GM19351 (cell line): ENCODE measurements at regions not wholly inside any gene's neighbourhood (a gene's known extent, or its start where the extent isn't known, plus 50 kb on each side); places are given as distances from the start of the nearest gene placed in this dataset.
"Not testable (repeated sequence)": the region's sequence is repeated elsewhere in the genome, so short reads cannot be mapped to it uniquely, and the experiment has no call there.

ENCODE experiments used
- ATAC-seq: cut with Tn5 transposase; IDR thresholded peaks from one replicate; pipeline ENCODE4 v1.9.1; 2021; ENCODE audit warnings: mild to moderate bottlenecking, moderate library complexity; ENCODE audit not compliant: unreplicated experiment

DNA sequence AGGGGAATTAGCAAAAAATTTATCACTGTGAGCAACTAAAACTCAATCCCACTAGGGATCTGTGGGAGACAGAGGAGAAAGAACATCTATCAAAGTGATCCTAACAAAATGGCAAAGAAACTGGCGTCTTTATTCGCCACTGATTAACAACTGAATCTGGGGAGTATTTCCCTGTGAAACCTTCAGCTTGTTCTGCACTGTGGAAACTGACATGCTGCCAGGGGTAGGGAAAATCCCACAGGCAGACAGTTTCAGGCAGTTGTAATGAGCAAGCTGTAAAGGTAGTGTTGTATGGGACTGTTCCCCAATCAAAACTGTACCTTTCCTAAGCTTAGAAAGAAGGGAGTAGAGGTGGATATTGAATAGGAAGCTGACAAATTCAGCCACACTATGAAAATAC lies 611.7 kb downstream of the VGLL3 start:
- ATAC-seq: no peak

DNA sequence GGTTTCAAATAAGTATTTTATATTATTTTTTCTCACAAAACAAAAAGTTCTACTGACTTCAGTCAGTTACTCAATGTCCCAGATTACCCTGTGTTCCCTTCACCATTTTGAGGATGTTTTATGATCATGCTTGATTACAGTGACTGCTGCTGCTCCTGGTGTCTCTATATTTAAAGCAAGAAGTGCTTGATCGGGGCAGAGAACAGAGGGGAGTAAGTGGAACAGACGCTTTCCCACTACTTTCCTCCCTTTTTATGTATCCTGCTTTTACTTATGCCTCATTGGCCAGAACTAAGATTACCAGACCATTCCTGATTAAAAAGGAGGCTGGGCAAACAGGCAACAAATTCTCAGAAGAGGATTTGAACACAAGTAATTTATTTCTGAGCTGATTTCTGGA lies 612.1 kb downstream of the VGLL3 start:
- ATAC-seq: no peak

DNA sequence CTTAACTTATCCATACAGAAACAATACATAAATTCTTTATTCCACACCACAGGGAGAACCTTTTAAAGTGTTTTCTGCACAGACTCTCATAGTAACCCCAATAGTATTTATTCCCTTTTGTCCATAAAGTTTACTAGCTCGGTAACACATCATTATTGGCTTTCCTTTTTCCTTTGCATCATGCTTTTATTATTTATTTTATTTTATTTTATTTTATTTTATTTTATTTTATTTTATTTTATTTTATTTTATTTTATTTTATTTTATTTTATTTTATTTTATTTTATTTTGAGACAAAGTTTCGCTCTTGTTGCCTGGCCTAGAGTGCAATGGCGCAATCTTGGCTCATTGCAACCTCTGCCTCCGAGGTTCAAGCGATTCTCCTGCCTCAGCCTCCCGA lies 655.4 kb downstream of the VGLL3 start:
- not testable (repeated sequence) for ATAC-seq

DNA sequence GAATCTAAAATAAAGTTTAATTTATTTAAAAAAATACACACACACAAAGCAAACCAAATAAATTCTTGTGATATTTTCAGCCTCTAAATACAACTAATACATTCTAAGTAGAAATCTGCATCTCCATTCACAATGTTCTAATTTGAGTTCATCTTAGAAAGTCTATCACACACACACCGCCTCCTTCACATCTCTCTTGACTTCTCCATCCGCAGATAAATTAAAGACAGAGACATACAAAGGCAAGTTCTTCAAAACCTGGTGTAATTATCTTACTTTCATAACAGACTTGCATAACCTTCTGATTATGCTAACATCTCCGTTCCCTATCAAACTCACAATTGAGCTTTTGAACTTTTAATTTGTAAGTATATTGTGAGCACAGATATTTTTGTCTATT lies 657.3 kb downstream of the VGLL3 start:
- no peak for ATAC-seq

DNA sequence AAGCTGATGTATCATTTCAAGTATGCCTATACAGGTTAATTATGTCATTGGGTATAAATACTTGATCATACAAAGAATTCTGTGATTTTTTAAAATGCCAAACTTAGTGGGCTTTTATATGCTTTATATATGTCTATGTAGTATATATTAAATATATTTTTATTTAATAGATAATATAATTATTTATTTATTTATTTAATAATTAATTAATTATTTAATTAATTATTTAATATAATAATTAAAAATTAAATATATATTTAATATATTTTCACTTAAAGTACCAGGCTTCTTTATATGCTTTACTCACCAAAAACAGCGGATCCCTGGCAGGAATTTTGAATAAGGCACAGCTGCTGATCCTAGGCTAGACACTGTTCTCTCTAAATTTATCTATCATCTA lies 687.0 kb downstream of the VGLL3 start:
- ATAC-seq: no peak

DNA sequence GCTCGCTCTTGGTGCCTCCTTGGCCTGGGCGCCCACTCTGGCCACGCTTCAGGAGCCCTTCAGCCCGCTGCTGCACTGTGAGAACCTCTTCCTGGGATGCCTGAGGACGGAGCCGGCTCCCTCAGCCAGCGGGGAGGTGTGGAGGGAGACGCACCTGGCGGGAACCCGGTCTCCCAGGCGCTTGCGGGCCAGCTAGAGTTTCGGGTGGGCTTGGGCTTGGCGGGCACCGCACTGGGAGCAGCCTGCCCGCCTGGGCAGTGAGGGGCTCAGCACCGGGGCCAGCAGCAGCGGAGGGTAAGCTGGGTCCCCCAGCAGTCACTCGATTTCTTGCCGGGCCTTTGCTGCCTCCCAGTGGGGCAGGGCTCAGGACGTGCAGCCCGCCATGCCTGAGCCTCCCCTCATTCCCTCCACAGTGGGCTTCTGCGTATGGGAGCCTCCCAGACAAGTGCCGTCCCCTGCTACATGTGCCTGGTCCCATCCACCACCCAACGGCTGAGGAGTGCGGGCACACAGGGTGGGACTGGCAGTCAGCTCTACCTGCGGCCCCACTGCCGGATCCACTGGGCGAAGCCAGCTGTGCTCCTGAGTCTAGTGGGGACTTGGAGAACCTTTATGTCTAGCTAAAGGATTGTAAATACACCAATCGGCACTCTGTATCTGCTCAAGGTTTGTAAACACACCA lies 708.7 kb downstream of the VGLL3 start:
- ATAC-seq: no peak

DNA sequence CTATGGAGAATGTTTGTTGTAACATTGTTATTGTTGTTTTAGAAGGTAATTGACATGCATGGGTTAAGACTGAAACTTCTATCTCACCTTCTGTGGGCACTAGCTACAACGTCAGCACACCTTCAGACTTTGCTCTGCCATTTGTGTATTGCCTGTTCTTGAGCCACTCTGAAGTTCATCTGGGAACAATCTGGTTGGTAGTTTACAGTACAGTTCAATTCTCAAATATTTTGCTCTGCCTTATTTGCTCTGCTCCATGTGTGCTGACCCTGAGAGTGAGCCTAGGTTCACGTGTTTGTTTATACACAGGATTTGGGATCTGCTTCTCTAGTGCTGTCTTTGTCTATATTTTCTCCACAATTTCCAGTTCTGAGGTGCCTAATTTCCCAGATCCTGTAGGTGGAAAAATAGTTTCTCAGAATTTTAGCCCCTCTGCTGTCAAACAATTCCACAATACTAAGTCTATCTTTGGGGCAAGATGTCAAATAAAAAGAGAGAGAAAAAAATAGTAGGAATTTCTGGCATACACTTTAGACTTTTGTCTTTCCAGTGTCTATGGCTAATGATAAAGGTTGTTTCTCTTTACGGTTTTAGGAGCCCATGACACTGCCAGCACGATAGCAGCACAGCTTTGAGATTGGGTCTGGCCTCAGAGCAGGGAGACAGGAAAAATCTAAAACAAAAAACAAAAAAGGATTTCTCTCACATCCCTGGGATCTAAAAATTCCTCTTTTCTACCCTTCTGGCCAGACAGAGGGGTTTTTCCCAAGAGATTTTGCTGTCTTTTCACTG lies 721.4 kb downstream of the VGLL3 start:
- no peak for ATAC-seq

DNA sequence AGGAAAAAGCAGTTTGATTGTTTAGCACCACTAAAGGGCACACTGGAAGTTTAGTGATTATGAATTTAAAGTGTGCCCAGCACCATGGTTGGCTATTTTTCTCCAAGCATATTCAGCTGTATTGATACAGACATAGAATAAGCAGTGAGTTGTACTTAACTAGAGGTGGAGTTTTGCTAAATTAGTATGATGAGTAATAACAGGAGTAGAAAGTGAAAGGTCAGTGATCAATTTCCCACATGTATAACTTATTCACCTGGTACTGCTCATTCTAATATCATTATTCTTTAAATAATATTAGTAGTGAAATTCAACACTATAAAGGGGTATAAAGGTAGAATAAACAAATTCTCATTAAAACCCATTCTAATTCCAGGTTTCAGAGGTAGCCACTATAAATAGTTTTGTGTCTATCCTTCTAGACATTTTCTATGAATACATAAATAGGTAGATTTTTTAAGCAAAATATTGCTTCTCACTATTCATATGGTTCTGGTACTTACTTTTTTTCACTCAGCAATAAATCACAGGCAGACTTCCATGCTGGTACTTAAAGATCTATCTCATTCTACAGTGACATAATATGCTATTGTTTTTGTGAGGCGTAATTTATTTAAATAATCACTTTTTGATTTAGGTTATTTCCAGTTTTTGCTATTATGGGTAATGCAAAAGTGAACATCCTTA lies 732.9 kb downstream of the VGLL3 start:
- ATAC-seq: no peak

DNA sequence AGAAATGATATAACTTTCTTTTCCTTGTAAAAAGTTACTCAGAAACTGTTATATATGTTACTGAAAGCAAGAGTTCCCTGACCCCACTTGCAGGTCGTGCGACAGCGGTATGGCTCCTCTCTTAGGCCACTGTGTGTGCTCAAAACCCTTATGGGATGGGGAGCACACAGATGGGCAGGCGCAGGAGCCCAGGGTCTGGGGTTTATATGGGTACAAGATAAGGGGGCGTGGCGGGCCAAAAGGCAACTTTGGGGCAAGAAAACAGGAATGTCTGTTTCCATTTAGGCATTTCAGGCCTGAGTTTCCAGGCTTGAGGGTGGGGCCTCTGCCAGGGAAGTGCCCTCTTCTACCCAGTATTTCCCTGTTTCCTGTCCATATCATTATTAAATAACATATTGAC lies 736.5 kb downstream of the VGLL3 start:
- ATAC-seq: no peak

DNA sequence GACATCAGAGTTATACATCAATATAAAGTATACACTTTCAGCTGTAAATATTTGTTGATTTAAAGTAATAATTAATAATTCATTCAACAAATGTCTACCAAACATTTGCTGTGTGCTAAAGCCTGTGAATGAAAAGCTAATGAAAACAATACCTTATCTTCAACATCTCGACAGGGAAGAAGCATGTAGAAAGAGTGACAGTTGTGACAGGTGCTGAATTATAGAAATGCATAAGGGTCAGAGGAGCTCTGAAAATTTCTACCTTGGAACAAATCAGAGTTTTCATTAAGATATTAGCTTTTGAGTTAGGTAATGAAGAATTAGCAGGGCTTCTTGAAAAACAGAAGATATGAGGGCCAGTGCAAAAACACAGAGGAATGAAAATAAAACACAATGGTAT lies 739.2 kb downstream of the VGLL3 start:
- no peak for ATAC-seq

DNA sequence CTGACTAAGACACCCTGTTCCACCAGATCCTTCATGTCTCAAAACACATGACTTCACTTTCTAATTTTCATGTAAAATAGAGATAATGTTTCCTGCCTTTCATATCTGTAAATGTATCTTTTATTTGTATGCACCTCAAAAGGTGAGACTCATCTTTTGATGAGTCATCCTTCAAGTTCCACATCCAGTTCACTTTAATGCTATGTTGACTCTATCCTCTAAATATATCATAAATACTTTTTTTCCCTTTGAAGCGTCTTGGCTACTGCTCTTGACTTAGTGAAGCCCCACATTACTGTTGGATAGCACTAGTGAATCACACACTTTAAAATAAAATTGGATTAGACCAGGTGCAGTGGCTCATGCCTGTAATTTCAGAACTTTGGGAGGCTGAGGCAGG lies 741.1 kb downstream of the VGLL3 start:
- ATAC-seq: no peak

DNA sequence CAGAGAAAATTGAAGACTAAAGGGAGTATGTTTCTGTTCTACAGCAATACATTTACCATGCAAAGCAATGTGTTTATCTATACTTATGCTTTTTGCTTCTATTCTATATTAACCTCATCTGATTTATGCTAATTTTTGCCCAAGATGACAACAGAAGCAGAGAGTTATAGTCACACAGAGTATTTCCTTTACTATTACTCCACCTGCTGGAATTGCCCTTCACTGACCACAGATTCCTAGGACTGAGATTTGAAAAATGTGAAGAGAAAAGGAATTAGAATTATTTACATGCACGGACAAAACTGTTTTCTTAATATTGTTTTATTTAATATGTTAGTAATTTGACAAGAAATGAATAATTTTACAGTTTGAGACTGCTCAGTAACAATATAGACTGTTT lies 745.6 kb downstream of the VGLL3 start:
- no peak for ATAC-seq

DNA sequence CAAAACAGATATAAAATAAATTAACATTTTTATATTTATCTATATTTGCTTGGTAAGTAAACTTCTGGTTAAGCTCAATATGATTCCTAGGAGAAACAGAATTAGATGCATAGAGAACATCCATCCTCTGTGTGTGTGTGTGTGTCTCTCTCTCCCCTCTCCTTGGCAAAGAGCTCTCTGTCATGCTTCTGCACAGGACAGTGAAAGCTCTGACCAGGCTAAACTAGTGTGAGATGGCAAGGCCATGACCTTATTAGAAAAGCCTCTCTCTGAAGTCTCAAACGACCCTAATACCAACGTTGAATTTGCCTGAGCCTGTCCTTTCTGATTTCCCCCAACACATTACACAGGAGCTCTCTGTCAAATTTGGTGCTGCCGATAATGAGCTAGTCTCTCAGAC lies 746.0 kb downstream of the VGLL3 start:
- no peak for ATAC-seq

DNA sequence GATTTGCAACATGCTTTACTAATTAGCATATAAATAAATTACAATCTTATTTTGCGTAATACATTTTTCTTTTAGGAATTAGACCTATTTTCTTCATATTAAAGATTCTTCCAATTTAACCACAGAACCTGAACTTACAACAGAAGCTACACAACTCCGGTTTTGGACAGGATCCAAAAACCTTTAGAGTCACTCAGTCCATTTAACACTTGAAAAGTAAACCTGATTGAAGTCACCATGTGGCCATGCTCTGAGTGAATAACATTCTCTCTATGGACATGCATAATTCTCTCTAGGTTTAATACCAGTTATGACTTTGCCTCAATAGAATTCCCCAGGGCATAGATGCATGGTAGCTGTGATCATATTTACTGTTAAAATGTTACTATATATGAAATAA lies 751.0 kb downstream of the VGLL3 start:
- no peak for ATAC-seq

DNA sequence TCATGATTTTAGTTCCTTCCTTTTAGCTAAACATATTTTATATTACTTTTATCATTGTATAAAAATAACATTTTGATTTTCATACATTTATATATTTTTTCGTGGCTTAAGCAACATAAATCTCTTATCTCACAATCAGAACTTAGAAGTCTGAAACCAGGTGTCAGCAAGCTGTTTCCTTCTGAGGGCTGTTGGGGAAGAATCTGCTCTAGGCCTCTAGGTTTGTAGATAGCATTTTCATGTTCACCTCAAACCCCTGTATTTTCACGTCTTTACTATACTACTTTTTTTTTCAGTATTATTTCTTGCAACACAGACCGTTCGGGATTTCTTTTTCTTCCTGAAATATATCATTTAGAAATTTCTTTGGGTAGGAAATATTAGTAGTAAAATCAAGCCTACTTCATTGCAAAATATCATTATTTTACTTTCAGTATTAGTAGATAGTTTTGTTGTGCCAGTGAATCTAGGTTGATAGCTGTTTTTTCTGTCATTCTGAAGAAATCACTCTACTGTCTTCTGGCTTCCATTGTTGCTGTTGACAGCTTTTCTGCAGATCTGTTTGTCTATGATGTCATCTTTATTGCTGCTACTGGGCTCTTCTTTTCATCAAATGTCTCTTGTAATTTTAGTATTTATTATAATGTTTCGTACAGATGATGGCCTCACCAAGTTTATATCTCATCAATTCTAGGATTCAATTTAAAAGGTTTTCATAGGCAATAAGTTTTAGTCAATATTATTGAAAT lies 756.3 kb downstream of the VGLL3 start:
- ATAC-seq: no peak

DNA sequence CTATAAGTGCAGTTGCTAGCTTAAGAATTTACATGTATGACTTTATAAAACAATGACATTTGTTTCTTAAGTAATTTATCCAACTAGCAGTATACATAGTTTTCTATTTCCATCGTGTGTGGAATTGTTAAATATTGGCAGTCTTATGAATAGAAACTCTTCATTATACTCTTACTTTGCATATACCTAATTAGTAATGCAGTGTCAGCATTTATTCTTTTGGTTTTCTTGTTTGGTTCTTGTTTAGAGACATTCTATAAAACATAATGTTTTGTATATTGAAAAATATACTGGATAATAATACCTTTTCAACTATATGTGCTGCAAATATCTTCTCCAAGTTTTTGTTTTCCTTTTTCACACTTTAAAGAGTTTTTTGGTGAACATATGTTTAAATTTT lies 760.2 kb downstream of the VGLL3 start:
- ATAC-seq: no peak

DNA sequence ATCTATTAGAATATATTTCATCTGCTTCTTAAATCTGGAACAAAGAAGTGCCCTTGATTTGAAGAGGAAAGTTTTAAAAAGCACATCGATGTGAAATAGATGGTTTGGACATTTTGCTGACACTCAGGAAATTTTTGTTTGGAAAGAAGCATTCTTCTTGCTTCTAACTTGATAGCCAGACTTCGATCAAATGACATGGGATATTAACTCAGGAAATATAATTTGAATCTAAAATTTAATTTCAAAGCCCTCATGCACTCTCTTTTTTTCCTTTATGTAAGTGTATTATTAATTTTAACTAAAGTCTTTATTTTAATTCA lies 761.2 kb downstream of the VGLL3 start:
- ATAC-seq: no peak

DNA sequence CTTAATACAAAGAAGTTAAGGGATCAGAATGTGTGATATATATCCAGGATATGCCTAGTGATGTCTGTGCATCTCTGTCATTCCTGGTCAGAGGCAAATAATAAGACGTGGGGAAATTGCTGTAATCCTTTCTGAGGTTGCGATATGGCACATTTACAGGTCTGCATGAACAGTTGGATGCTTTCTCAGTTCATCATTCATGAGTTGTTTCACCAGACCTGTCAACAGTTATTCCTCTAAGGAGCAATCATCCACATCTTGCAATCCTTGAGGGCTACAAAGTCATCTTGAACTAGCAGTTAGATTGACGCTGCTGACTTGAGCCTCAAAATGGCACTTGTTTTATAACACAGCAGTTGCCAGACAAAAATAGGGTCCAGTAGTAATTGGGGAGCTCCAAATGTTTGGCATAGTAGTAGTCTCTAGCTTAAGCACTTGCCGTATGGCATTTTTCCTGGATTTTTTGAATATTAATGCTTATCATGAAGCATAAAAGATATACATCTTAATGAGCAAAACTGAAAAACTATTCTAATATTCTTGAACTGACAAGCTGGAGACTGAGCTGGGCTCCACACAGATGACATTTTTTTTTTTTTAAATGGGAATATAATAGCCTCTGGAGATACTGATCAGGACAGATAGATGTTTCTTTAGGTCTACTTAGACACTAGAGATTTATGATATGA lies 761.7 kb downstream of the VGLL3 start:
- no peak for ATAC-seq

DNA sequence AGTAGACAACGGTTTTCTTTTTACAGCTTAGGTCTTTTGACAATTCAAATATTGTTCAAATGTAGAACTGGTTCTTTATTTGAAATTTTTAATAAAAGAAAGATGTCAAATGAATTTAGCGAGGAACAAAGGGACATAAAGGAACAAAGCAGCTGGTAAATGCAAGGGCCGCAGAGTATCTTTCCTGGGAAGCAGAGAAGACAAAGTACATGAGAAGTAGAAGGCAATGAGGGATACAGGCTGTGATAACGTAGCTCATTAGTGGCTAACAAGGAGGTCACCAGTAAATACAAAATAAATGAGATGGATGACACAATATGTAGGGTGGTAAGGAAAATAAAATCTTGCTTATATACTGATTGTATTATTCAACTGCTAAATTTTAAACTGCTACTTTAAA lies 762.8 kb downstream of the VGLL3 start:
- ATAC-seq: no peak

DNA sequence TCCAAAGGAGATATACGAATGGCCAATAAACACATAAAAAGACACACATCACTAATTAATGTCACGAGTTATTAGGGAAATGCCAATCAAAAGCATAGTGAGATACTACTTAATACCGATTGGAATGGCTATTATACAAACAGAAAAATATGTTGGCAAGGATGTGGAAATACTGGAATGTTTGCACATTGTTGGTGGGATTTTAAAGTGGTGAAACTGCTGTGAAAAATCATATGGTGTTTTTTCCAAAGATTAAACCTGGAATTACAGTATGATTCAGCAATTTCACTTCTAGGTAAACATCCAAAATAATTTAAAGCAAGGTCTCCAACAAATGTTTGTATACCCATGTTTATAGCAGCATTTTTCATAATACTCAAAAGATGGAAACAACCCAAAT lies 765.5 kb downstream of the VGLL3 start:
- ATAC-seq: no peak

DNA sequence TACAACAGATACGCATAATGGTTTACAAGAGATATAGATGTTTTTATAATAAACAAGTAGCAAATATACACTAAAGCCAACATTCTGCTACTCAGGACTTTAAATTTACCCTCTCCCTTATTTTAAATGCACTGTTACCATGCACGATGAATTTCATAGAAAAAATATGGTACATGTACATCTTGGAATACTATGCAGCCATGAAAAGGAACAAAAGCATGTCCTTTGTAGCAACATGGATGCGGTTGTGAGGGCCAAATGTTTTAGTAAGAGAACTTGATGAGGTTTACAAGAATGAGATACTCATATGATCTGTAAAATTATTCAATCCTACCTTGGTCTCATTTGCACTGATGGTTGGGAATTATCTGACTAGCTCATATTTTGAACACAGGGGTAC lies 769.3 kb downstream of the VGLL3 start:
- no peak for ATAC-seq
